HepG2 (cell line): ENCODE measurements at regions not wholly inside any gene's neighbourhood (a gene's known extent, or its start where the extent isn't known, plus 50 kb on each side); places are given as distances from the start of the nearest gene placed in this dataset.
A peak's percentile ranks its signal among the peaks of the same experiment; 100 is the strongest.

Source experiments
- BCLAF1 ChIP-seq: fragments of 450-650 bp; IDR thresholded peaks from 2 replicates; pipeline ENCODE4 v1.6.1; 2017; ENCODE audit warnings: mild to moderate bottlenecking
- CBFB ChIP-seq: sonication (generic); formaldehyde crosslinking; IDR thresholded peaks from 2 replicates; pipeline ENCODE4 v1.4.0; 2020; ENCODE audit warnings: missing genetic modification reagents
- CBX2 ChIP-seq, 2 experiments: fragments of 200-600 bp in 1 of 2; sonication (generic); formaldehyde crosslinking in 1 of 2; IDR thresholded peaks; 2 replicates each; pipeline versions ENCODE4 v1.7.0 to v1.8.1; 2018 to 2022; ENCODE audit warnings: low read depth in 2 of 2, low read length in 1 of 2, mild to moderate bottlenecking in 1 of 2, missing genetic modification reagents in 1 of 2
- CC2D1A ChIP-seq: sonication (generic); formaldehyde crosslinking; IDR thresholded peaks from 2 replicates; pipeline ENCODE4 v1.8.1; 2023; ENCODE audit warnings: mild to moderate bottlenecking, missing genetic modification reagents
- FOXP1 ChIP-seq, 2 experiments: fragments of 450-650 bp in 1 of 2; IDR thresholded peaks; 2 replicates each; pipeline ENCODE4 v1.6.1; 2017 to 2018; ENCODE audit warnings: antibody characterized with exemption in 1 of 2
- GMEB2 ChIP-seq: IDR thresholded peaks from 2 replicates; pipeline ENCODE4 v1.6.1; 2016; ENCODE audit warnings: missing biosample characterization, missing genetic modification reagents, low read depth
- MBNL3 ChIP-seq: fragments of 250-450 bp; sonication (Bioruptor Pico); conservative IDR thresholded peaks from 2 replicates; pipeline ENCODE4 v1.8.0; 2022; ENCODE audit warnings: mild to moderate bottlenecking, inconsistent platforms
- MEIS2 ChIP-seq: sonication (generic); formaldehyde crosslinking; IDR thresholded peaks from 2 replicates; pipeline ENCODE4 v1.9.0; 2021; ENCODE audit warnings: mild to moderate bottlenecking, missing genetic modification reagents
- NCOA5 ChIP-seq: sonication (generic); formaldehyde crosslinking; IDR thresholded peaks from 2 replicates; pipeline ENCODE4 v1.4.0; 2020; ENCODE audit warnings: missing genetic modification reagents
- PRDM4 ChIP-seq: sonication (generic); formaldehyde crosslinking; IDR thresholded peaks from 2 replicates; pipeline ENCODE4 v1.9.0; 2021; ENCODE audit warnings: missing genetic modification reagents, borderline replicate concordance
- SETDB1 ChIP-seq: sonication (generic); formaldehyde crosslinking; IDR thresholded peaks from 2 replicates; pipeline ENCODE4 v1.5.1; 2020; ENCODE audit warnings: missing genetic modification reagents, mild to moderate bottlenecking, borderline replicate concordance
- SNAPC2 ChIP-seq: sonication (generic); formaldehyde crosslinking; IDR thresholded peaks from 2 replicates; pipeline ENCODE4 v1.8.1; 2022; ENCODE audit warnings: mild to moderate bottlenecking, missing genetic modification reagents
- SNAPC5 ChIP-seq: sonication (generic); formaldehyde crosslinking; IDR thresholded peaks from 2 replicates; pipeline ENCODE4 v1.8.1; 2023; ENCODE audit warnings: mild to moderate bottlenecking, missing genetic modification reagents, borderline replicate concordance
- SP4 ChIP-seq: sonication (generic); formaldehyde crosslinking; IDR thresholded peaks from 2 replicates; pipeline ENCODE4 v1.8.1; 2023; ENCODE audit warnings: mild to moderate bottlenecking, missing genetic modification reagents
- ZMYM2 ChIP-seq: sonication (generic); formaldehyde crosslinking; IDR thresholded peaks from 2 replicates; pipeline ENCODE4 v1.8.0; 2022; ENCODE audit warnings: mild to moderate bottlenecking, missing genetic modification reagents
- ZNF24 ChIP-seq: fragments of 450-650 bp; IDR thresholded peaks from 2 replicates; pipeline ENCODE4 v1.6.1; 2017; ENCODE audit warnings: antibody characterized with exemption, mild to moderate bottlenecking
- ZNF510 ChIP-seq: sonication (generic); formaldehyde crosslinking; IDR thresholded peaks from 2 replicates; pipeline ENCODE4 v1.4.0; 2020; ENCODE audit warnings: low read depth, mild to moderate bottlenecking, missing genetic modification reagents
- ZNF512 ChIP-seq: sonication (generic); formaldehyde crosslinking; IDR thresholded peaks from 2 replicates; pipeline ENCODE4 v1.4.0; 2020; ENCODE audit warnings: mild to moderate bottlenecking, missing genetic modification reagents
- ZNF546 ChIP-seq: sonication (generic); formaldehyde crosslinking; conservative IDR thresholded peaks from 2 replicates; pipeline ENCODE4 v1.8.1; 2023; ENCODE audit warnings: mild to moderate bottlenecking, missing genetic modification reagents
- ZNF567 ChIP-seq: sonication (generic); formaldehyde crosslinking; IDR thresholded peaks from 2 replicates; pipeline ENCODE4 v1.8.1; 2023; ENCODE audit warnings: mild to moderate bottlenecking, missing genetic modification reagents, borderline replicate concordance
- ZSCAN29 ChIP-seq: sonication (generic); formaldehyde crosslinking; conservative IDR thresholded peaks from 2 replicates; pipeline ENCODE4 v1.4.0; 2020; ENCODE audit warnings: mild to moderate bottlenecking, missing genetic modification reagents

- TF ChIP-seq SNAPC5 (CRISPR knock-in tag) = peak; percentile 75; the same call in 1 of the 2 replicates
- peak; percentile 77 for TF ChIP-seq SP4 (CRISPR knock-in tag)
- no peak for TF ChIP-seq ZNF24
- TF ChIP-seq CC2D1A (CRISPR knock-in tag) = no peak
- TF ChIP-seq SNAPC2 (CRISPR knock-in tag) = 0 out of 2 replicates have a peak, but pooled peaks have one; percentile 39
- TF ChIP-seq MEIS2 (CRISPR knock-in tag) = peak; percentile 67; the same call in 1 of the 2 replicates
- TF ChIP-seq MBNL3 = 0 out of 2 replicates have a peak, but pooled peaks have one; percentile 35
- TF ChIP-seq NCOA5 (CRISPR knock-in tag) = no peak
- TF ChIP-seq SETDB1 (CRISPR knock-in tag) = no peak
- TF ChIP-seq ZSCAN29 (CRISPR knock-in tag) = peak; percentile 90; the same call in 1 of the 2 replicates
- TF ChIP-seq GMEB2 (CRISPR knock-in tag) = 0 out of 2 replicates have a peak, but pooled peaks have one; percentile 47
- peak; percentile 90 for TF ChIP-seq PRDM4 (CRISPR knock-in tag)
- TF ChIP-seq ZNF546 = no peak
- TF ChIP-seq CBFB = peak; percentile 93
- TF ChIP-seq ZNF567 (CRISPR knock-in tag) = no peak
- 0 out of 2 replicates have a peak, but pooled peaks have one; percentile 41 for TF ChIP-seq ZNF510 (CRISPR knock-in tag)
- TF ChIP-seq FOXP1 (IDR thresholded peaks at IDR 0.05) = no peak
- TF ChIP-seq FOXP1 (CRISPR knock-in tag; IDR thresholded peaks at IDR 0.05) = no peak
- peak; percentile 66; the same call in 1 of the 2 replicates for TF ChIP-seq ZNF512 (CRISPR knock-in tag)
- TF ChIP-seq BCLAF1 = no peak
- TF ChIP-seq ZMYM2 (CRISPR knock-in tag) = no peak
- no peak for TF ChIP-seq CBX2 (IDR thresholded peaks at IDR 0.05; ENCODE audit: low read depth, low read length)
- TF ChIP-seq CBX2 (CRISPR knock-in tag; IDR thresholded peaks at IDR 0.05; ENCODE audit: low read depth) = no peak; the same call in 1 of the 2 replicates
Measured at GRCh38 chr17:72592242-72592966, 471.6 kb downstream of the SOX9 start (continued).
